GM10847 (cell line): ENCODE measurements at regions not wholly inside any gene's neighbourhood (a gene's known extent, or its start where the extent isn't known, plus 50 kb on each side); places are given as distances from the start of the nearest gene placed in this dataset.

Experiments used
- POLR2A ChIP-seq: IDR thresholded peaks from 2 replicates; pipeline ENCODE4 v1.6.1; 2011; ENCODE audit not compliant: insufficient read length; ENCODE audit errors: extremely low read depth

- TF ChIP-seq POLR2A = no peak
These were observed 172.3 kb upstream of the ANKRD28 start for GRCh38 chr3:15969874-15970640.

DNA sequence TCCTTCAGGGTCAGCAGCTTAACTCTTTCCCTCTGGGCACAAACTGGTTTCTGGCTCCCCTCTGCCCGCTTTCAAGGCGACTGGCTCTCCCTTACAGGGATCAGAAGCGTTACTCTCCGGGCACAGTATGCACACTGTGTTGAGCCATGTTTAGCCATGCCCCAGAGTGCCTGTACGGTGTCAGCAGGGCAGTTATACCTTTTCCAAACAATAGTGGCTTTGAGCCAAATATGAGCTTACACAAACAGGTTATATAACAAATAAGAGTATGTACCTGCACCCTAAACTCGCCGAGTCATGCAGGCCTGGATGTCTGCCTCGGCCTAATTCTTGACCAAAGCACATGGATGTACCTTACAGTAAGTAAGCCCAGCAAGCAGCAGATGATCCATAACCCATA lies 175.6 kb upstream of the ANKRD28 start:
- TF ChIP-seq POLR2A = no peak

DNA sequence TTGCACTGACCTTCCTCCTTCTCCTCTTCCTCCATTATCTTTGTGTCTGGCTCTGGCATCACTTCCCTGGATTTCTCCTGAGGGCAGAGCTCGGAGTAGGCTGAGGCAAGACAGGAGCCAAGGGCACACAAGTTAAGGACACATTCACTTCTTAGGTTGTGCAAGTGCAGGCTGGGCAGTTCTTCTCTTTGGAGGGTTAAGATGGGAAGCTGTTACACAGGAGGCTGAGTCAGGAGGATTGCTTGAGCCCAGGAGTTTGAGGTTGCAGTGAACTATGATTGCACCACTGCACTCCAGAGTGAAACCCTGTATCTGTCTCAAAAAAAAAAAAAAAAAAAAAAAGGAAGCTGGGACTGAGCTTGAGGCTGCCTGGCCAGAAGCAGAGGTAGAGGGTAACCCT lies 176.2 kb upstream of the ANKRD28 start:
- TF ChIP-seq POLR2A = no peak

GRCh38 chr3:15974647-15975046 lies 176.9 kb upstream of the ANKRD28 start:
- TF ChIP-seq POLR2A = no peak

DNA sequence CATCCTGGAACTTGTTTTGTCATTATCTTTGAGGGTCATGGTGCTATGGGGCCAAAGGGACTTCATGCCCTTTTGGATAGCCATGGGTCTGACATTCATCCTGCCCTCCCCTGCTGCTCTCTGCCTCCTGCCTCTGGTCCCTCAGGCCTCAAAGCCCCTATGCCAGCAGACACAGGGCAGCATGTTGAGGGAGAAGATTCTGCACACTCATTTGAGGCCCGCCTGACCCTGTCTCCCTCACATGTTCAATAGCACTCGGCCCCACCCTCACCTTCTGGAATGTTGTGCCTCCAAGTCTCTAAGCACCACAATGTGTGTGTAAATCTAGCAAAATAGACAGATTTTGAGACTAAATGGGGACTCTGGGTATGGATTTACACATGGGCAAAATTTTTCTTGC lies 178.7 kb upstream of the ANKRD28 start:
- no peak for TF ChIP-seq POLR2A

DNA sequence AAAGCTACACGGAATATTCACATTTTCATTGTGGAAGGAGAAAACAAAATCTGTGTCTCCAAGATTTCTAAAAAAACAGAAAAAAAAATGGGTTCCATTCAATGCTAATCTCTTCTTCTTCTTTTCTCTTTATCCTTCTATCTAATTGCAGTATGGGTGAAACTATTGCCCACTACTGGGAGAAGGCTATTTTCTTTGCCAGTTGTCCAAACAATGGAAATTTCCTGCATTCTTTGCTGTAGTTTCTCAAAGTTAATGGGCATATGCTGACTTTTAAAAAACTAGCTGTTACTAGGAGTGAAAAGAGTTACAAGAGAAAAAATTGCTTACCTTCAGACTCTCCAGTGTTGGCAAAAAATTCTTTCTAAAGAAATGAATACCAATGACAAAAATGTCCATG lies 179.3 kb upstream of the ANKRD28 start:
- TF ChIP-seq POLR2A = no peak

DNA sequence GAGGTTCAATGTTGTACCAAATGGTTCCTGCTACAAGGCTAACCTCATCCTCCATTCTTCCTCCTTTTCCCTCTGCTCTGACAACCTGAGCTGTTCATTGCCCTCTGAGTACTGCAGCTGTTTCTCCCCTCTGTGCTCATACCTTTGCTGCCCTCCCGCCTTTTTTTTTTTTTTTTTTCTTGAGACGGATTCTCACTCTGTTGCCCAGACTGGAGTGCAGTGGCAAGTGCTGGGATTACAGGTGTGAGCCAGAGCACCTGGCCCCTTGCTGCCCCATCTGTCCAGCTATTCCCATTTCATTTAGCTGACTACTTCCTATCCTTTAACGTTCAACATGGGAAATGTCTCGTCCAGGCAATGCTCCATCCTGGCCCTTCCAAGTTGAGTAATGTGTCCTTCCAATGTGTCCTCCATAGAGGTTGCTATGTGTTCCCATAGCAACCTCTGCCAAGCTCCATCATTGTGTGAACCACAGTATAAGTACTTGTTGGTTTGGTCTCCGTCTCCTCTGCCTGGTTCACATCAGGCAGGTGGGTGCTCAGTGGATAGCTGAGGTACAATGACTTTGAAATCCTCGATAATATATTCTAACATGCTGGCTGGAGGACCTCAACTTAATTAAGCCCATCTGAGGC lies 179.9 kb upstream of the ANKRD28 start:
- TF ChIP-seq POLR2A = no peak

DNA sequence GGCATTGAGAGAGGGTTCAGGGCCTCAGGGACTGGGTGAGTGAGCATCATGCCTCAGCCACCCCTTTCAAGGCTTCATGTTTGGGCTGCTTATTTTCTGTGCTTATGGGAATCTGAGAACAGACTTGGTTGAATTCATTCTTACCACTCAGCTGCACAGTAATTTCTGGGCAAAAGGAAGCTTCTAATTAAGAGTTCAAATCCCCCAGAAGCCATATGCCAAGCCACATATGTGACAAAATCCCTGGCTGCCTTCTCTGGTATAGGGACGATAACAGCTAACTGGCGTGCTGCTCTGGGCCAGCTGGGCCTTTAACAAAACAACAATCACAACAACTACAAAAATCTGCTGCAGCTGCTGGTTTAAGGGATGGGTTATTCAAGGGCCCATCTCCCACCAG lies 181.0 kb upstream of the ANKRD28 start:
- TF ChIP-seq POLR2A = no peak

GRCh38 chr3:15979495-15979894 lies 181.7 kb upstream of the ANKRD28 start:
- TF ChIP-seq POLR2A = no peak

DNA sequence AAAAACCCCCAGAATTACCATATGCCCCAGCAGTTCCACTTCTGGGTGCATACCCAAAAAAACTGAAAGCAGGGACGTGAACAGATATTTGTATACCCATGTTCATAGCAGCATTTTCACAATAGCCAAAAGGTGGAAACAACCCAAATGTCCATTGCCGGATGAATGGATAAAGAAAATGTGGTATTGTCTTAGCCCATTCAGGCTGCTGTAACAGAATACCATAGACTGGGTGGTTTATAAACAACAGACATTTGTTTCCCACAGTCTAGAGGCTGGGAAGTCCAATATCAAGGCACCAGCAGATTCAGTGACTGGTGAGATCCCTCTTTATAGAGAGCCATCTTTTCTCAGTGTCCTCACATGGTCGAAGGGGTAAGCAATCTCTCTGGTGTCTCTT lies 182.1 kb upstream of the ANKRD28 start:
- no peak for TF ChIP-seq POLR2A

- no peak for TF ChIP-seq POLR2A
These were observed 184.5 kb upstream of the ANKRD28 start for GRCh38 chr3:15982243-15982642.

GRCh38 chr3:15982667-15983196 lies 185.0 kb upstream of the ANKRD28 start:
- no peak for TF ChIP-seq POLR2A

DNA sequence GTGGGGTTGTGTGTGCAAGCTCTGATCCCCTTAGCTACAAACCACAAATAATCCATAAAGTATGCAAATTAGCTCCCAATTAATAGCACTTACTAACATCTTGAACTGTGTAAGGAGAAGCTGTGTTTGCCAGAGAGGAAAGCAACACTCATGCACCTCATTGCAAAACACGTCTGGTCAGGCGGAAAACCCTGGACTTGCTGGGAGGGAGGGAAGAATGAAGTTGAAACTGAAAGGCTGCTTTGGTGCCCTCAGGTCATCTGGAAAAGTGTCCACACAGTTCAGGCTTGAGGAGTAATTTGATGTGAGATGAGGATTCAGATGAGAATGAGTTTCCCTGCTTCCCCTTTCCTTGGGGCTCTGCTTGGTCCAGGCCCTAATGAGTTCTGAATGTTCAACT lies 185.5 kb upstream of the ANKRD28 start:
- no peak for TF ChIP-seq POLR2A

DNA sequence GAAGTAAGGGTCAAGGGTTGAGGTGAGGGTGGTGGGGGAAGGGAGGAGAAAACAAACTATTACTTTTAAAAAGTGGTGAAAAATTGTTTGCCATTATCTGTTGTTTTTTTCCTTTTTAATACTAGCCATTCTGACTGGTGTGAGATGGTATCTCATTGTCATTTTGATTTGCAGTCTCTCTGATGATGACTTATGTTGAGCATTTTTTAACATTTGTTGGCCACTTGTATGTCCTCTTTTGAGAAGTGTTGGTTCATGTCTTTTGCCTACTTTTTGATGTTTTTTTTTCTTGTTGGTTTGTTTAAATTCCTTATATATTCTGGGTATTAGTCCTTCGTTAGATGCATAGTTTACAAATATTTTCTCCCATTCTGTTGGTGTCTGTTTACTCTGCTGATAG lies 185.9 kb upstream of the ANKRD28 start:
- TF ChIP-seq POLR2A = no peak

DNA sequence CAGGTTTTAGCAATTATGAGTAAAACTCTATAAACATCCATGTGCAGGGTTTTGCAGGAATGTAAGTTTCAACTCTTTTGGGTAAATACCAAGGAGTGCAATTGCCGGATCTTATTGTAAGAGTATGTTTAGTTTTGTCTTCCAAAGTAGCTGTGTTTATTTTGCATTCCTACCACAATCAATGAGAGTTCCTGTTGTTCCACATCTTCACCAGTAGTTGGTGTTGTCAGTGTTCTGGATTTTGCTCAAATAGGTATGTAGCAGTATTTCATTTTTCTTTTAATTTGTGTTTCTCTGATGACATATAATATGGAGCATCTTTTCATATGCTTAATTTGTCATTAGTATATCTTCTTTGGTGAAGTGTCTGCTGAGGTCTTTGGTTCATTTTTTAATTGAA lies 185.1 kb upstream of the GALNT15 start:
- no peak for TF ChIP-seq POLR2A

DNA sequence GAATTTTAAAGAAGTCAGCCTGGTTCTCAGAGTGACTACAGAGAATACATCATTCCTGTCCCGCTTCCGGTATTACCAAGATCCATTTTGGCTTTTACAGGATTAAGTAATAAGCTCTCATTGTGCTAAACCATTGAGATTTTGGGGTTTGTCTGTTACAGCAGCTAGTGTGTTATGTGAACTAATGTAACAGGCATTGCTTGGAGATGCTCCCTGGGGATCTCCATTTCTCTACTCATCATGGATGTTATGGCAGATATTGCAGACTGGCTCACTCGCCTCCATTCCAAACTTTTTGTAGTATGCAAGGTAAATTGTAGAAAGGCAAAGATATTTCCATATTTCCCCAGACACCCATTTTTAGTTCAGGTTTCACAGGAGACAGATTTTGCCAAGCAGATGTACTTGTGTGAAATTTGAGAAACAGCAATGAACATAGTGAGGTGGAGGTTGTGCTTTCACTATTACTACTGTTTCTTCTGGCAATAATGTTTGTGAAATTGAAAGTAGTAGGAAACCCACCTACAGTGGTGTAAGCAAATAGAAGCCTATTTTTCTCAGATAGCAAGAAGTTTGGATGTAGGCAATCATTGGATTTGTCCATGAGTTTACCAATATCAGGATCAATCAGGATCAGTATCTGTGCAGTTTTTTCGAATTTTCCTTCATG lies 177.1 kb upstream of the GALNT15 start:
- TF ChIP-seq POLR2A = no peak
